Smooth muscle cell (in vitro differentiated cells): ENCODE measurements at regions not wholly inside any gene's neighbourhood (a gene's known extent, or its start where the extent isn't known, plus 50 kb on each side); places are given as distances from the start of the nearest gene placed in this dataset.

Source experiments
- DNase-seq: peaks from one replicate; lab custom pipeline; 2025; ENCODE audit not compliant: unreplicated experiment; lab: John Stamatoyannopoulos, UW
- H2AFZ ChIP-seq: fragments of 200-600 bp; sonication (generic); 2 replicates; pipeline ENCODE4 v1.6.0; 2016; ENCODE audit warnings: antibody characterized with exemption, low read depth, mild to moderate bottlenecking
- H3F3A ChIP-seq: fragments of 200-600 bp; sonication (generic); 2 replicates; pipeline ENCODE4 v1.6.0; 2017; ENCODE audit warnings: antibody characterized with exemption, low read depth
- H3K27ac ChIP-seq: fragments of 200-600 bp; sonication (generic); 2 replicates; pipeline ENCODE4 v1.5.1; 2016; ENCODE audit warnings: low read depth, mild to moderate bottlenecking
- H3K27me3 ChIP-seq: fragments of 200-600 bp; sonication (generic); 2 replicates; pipeline ENCODE4 v1.6.1; 2016; ENCODE audit warnings: low read depth, mild to moderate bottlenecking
- H3K36me3 ChIP-seq: fragments of 200-600 bp; sonication (generic); 2 replicates; pipeline ENCODE4 v1.5.1; 2016; ENCODE audit warnings: low read depth
- H3K4me1 ChIP-seq: fragments of 200-600 bp; sonication (generic); 2 replicates; pipeline ENCODE4 v1.5.1; 2016; ENCODE audit warnings: low read depth
- H3K4me2 ChIP-seq: fragments of 200-600 bp; sonication (generic); 2 replicates; pipeline ENCODE4 v1.6.0; 2016; ENCODE audit warnings: mild to moderate bottlenecking
- H3K4me3 ChIP-seq: fragments of 200-600 bp; sonication (generic); 2 replicates; pipeline ENCODE4 v1.5.1; 2016; ENCODE audit warnings: mild to moderate bottlenecking
- H3K79me2 ChIP-seq: fragments of 200-600 bp; sonication (generic); 2 replicates; pipeline ENCODE4 v1.6.0; 2016; ENCODE audit warnings: low read depth, mild to moderate bottlenecking
- H3K9ac ChIP-seq: fragments of 200-600 bp; sonication (generic); 2 replicates; pipeline ENCODE4 v1.6.0; 2016; ENCODE audit warnings: low read depth
- H3K9me3 ChIP-seq: fragments of 200-600 bp; sonication (generic); replicated peaks from 2 replicates; pipeline ENCODE4 v1.5.1; 2016; ENCODE audit warnings: low read depth
- H4K20me1 ChIP-seq: fragments of 200-600 bp; sonication (generic); 2 replicates; pipeline ENCODE4 v1.6.0; 2016; ENCODE audit warnings: low read depth
- WGBS: methylation state at CpG from one replicate; pipeline ENCODE4 v1.1.7; 2016; ENCODE audit warnings: low lambda C conversion rate; 5-methylcytosine and 5-hydroxymethylcytosine counted together
- TF ChIP-seq, protein P1 (sequence below): fragments of 200-600 bp; sonication (generic); IDR thresholded peaks from 2 replicates; pipeline ENCODE4 v1.5.1; 2017; ENCODE audit warnings: borderline replicate concordance, mild to moderate bottlenecking, antibody characterized with exemption; ENCODE audit not compliant: insufficient read depth, poor library complexity, severe bottlenecking

DNA sequence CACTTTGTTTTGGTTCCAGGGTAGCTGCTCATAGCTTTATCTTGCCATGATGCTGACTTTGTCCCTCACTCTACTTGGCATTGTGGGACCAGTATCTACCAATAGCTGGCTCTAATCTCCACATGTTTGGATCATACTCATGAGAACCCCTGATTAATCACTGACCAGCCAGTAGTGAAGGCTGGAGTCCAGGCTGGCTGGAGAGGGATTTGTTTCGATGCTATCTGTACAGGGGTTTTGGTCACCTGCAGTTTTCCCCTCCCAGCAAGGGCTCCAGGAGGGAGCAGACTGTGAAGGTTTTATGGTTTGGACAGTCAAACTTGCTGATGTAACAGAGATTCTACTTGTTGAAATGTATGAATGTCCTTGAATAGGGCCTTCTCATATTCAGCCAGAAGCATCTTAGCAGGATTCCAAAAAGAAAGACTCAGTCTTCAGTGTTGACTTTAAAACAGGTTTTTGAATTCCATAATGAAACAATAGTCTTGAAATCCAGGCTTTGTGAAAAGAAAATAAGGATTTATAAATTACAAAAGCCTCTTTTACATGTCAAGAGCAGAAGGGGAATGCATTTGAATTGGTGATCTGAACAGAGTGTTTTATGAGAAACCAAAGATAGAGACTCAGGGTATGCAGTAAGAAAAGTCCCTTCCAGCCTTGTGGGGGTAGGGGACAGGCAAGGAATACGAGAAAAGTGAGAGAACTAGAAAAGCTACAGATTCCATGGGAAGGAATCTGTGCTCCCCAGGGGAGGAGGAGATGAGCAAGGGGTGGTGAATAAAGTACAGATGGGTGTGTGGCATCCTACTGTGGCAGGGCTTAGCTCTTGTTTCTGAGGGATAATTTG lies 103.1 kb upstream of the SHISA3 start:
- Histone ChIP-seq H3F3A (no peaks in the 10 kb centered on the region), H3K9me3 (no peaks in the 10 kb centered on the region), H3K27me3 (peaks cover 4% of the 10 kb centered on the region), H3K27ac (no peak overlapping the region), H3K36me3 (no peaks in the 10 kb centered on the region), H3K4me1 (no peaks in the 10 kb centered on the region), H3K9ac (no peak overlapping the region), H2AFZ (no peak overlapping the region), H3K4me2 (no peak overlapping the region), H4K20me1 (no peaks in the 10 kb centered on the region), H3K79me2 (no peaks in the 10 kb centered on the region), H3K4me3 (no peak overlapping the region)
- TF ChIP-seq, protein P1, sequence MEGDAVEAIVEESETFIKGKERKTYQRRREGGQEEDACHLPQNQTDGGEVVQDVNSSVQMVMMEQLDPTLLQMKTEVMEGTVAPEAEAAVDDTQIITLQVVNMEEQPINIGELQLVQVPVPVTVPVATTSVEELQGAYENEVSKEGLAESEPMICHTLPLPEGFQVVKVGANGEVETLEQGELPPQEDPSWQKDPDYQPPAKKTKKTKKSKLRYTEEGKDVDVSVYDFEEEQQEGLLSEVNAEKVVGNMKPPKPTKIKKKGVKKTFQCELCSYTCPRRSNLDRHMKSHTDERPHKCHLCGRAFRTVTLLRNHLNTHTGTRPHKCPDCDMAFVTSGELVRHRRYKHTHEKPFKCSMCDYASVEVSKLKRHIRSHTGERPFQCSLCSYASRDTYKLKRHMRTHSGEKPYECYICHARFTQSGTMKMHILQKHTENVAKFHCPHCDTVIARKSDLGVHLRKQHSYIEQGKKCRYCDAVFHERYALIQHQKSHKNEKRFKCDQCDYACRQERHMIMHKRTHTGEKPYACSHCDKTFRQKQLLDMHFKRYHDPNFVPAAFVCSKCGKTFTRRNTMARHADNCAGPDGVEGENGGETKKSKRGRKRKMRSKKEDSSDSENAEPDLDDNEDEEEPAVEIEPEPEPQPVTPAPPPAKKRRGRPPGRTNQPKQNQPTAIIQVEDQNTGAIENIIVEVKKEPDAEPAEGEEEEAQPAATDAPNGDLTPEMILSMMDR, result no peak
- WGBS, result 51% methylated on average over 2 of the region's 2 CpGs
- no peak for DNase-seq

DNA sequence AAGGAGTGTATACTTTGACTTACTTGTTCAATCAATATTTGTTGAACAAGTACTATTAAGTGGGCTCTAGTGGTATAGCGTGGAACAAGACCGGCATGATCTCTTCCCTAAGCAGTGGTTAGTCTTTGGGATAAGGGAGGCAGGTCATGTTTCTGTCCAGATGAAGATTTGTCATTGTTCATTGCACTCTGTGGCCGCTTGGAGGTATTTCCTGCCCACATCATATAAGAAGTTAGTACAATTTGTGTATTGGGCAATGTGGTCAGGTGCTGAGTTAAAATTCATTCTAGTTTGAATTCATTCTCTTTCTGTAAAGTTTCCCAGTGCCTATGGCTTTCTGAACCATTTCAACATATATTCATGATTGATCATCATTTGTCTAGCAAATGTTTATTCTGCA lies 101.1 kb upstream of the SHISA3 start:
- no peaks in the 10 kb centered on the region for H3K4me1 ChIP-seq
- H3K27me3 ChIP-seq, result peaks cover 2% of the 10 kb centered on the region
- H3K4me3 ChIP-seq, result no peak overlapping the region
- H3K79me2 ChIP-seq, result no peaks in the 10 kb centered on the region
- no peak overlapping the region for H2AFZ ChIP-seq
- H3K36me3 ChIP-seq, result no peaks in the 10 kb centered on the region
- WGBS, result 89% methylated on average over 3 of the region's 3 CpGs
- DNase-seq, result no peak
- no peaks in the 10 kb centered on the region for H4K20me1 ChIP-seq
- H3K9ac ChIP-seq, result no peak overlapping the region
- TF ChIP-seq, protein P1, result no peak
- H3K27ac ChIP-seq, result no peak overlapping the region
- H3K9me3 ChIP-seq, result no peaks in the 10 kb centered on the region
- no peaks in the 10 kb centered on the region for H3F3A ChIP-seq
- no peak overlapping the region for H3K4me2 ChIP-seq

DNA sequence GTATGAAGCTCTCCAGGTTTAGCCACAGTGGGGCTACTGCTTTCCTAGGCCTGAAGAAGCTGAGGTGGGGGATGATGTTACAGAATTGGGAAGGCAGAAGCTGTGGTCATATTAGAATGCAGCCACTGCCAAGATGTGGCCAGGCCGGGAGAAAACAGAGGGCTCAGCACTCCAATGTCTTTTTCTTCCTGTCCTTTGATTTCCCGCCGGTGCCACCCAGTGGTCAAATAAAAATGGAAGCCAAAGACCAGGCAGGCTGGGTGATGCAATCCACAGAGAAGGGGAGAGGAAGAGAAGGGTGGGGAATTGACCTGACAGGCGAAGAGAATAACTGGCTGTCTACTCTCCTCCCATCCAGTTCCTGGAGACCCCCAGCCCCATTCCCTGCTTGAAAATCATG lies 94.9 kb upstream of the SHISA3 start:
- Histone ChIP-seq H4K20me1 (no peaks in the 10 kb centered on the region), H3K4me2 (no peak overlapping the region), H3K4me1 (no peaks in the 10 kb centered on the region), H3K4me3 (no peak overlapping the region), H3K79me2 (no peaks in the 10 kb centered on the region), H3K27ac (no peak overlapping the region), H3K36me3 (no peaks in the 10 kb centered on the region), H3K9me3 (no peaks in the 10 kb centered on the region), H3K9ac (no peak overlapping the region), H3K27me3 (no peaks in the 10 kb centered on the region), H3F3A (no peaks in the 10 kb centered on the region), H2AFZ (no peak overlapping the region)
- WGBS, result 29% methylated on average over 4 of the region's 4 CpGs
- DNase-seq, result no peak
- TF ChIP-seq, protein P1, result no peak
